ENCODE measurements at regions not wholly inside any gene's neighbourhood (a gene's known extent, or its start where the extent isn't known, plus 50 kb on each side); places are given as distances from the start of the nearest gene placed in this dataset.

DNA sequence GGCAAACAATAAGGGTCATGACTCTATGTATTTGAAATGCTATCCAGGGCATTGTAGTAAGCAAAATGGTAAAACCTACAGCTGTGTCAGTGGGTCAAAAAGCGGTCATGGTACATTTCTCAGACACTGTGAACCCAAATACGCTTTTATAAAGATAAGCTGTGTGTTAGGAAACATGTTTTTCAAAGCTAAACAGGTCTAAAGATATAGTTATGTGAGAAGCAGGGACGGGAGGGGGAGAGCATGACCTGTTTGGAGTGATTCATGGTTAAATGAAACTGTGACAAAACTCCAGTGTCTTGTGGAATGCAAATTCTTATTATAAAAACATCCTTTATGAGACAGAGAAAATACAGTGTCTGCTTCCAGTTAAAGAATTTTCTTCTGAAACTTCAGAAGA is 205.4 kb upstream of the BMP2 start:
- DNase-seq, result no peak

DNA sequence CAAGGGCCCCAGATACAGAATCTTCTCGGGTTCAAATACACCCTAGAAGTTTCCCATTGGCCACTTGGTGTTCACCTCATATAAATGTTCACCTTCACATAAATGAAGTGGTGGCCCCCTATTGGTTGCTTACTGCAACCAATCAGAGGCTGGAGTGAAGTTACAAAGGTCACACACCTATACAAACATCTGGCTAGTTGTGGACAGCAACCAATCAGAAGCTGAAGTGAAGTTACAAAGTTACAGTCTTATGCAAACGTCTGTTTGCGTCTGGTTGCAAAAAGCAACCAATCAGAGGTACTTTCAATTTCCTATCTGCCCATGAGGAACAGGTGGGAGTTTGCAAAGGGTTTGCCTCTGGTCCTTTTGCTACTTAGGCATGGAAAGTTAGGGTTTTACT is 206.5 kb upstream of the BMP2 start:
- DNase-seq, result no peak

GRCh38 chr20:6559791-6560190 is 207.7 kb upstream of the BMP2 start:
- no peak for DNase-seq

GRCh38 chr20:6558341-6558740 is 209.1 kb upstream of the BMP2 start:
- DNase-seq, result no peak

GRCh38 chr20:6533761-6534479 is 233.6 kb upstream of the BMP2 start:
- peak; percentile 76 to 83 for DNase-seq

DNA sequence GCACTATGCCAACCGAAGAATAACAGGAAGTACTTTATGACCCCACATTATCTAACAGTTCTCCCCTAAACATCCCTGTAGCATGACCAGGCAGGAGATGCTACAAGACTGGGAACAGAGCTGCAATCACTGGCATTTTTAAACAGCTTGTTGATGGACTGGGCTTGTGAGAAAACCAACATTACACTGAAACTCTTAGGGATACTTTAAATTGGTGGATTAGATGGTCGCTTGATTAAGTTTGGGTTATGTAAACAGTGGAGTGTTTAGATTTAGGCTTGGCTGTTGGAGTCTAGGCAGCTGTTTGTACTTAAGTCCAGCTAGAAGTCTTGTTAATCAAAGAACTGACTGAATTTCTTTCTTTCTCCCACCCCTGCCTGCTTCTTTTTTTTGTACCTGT is 234.1 kb upstream of the BMP2 start:
- DNase-seq, result no peak

GRCh38 chr20:6530779-6531315 is 236.6 kb upstream of the BMP2 start:
- no peak for DNase-seq

DNA sequence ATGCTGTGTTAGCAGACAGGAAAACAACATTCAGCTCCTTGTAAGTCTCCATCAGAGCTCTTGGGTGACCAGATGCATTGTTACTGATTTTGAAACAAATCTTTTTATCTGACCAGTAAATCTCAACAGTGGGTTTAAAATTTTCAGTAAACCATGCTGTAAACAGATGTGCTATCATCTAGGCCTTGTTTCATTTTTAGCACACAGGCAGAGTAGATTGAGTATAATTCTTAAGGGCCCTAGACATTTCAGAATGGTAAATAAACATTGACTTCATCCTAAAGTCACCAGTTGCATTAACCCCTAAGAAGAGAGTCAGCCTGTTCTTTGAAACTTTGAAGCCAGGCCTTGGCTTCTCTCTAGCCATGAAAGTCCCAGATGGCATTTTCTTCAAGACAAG is 237.2 kb upstream of the BMP2 start:
- DNase-seq, result no peak

DNA sequence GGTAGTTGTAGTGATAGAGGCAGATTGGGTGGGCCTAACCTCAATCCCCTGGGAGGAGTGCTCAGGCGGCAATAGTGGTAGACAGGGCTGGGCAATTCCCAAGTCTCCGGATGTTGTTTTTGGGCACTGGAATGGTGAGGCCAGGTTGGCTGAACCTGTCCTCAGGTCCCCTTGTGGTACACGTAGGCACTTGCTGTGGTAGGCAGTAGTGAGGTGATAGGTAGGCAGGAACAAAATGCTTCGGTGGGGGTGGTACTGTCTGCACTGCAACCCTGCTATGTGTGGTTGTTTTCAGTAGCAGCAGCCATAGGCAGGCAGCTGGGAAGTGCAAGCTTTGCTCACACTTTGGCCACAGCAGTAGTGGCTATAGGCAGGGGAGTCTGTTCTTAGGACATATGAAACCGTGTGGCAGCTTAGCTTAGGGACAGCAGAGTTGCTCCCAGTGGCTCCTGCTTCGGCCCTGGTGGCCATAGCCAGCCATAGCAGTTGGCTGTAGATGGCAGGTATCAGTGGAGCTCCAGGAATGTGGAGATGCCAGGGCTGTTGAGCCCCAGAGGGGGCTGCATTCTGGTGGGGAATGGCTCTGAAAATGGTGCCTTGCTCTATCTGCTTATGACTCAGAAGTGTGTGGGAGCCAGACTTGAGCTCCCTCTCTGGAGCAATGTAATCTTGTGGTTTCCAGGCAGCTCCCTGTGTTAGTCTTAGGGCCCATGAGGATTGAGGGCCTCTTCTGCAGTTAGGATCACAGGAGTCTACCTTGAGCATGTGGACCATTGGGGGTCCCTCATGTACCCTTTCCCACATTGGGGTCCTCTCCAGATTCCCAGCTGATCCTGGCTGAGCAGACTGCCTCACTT is 241.8 kb upstream of the BMP2 start:
- DNase-seq, result no peak

- DNase-seq, result no peak
Observed at GRCh38 chr20:6524305-6524704, 243.2 kb upstream of the BMP2 start.

DNA sequence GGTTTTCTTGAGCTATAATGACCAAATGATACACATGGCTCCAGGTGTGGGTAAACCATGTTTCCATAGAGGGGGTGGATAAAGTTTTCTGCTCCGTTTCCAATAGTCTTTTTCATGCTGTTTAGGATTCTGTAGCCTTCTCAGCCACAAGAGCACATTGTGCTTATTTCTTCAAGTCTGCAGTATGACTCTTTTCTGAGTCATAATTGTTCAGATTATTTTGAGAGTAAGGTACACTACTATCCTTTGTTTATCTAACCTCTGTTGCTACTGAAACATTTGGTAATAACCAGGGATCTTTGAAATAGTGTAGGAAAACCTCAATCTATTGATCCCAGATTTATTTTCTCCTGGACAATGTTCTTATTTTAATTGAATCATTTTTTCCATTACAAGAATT is 247.9 kb upstream of the BMP2 start:
- no peak for DNase-seq

- no peak for DNase-seq
Observed at GRCh38 chr20:6515261-6515660, 252.2 kb upstream of the BMP2 start.

GRCh38 chr20:6513599-6513998 is 253.9 kb upstream of the BMP2 start:
- no peak for DNase-seq

GRCh38 chr20:6509374-6509773 is 258.1 kb upstream of the BMP2 start:
- DNase-seq, result no peak

DNA sequence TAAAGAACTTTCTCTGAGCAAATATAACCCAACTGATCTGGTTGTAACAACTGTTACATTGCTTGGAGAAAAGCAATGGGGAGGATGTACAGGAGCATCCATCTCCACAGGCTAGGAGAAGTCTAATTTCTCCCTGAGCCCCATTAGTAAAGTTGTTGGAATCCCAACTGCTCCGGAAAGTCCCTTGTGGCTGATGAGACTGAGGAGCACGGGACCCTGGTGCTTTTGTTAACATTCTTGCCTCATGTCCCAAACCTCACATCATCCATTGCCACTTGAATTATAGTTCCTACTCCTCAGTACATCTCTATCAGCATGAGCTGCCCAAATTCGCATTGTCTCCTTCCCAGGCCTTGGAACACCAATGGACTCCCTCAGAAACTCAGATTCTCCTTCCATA is 260.6 kb upstream of the BMP2 start:
- DNase-seq, result no peak

GRCh38 chr20:6504826-6505225 is 262.7 kb upstream of the BMP2 start:
- DNase-seq, result no peak

- DNase-seq, result no peak
Observed at GRCh38 chr20:6504179-6504578, 263.3 kb upstream of the BMP2 start.

DNA sequence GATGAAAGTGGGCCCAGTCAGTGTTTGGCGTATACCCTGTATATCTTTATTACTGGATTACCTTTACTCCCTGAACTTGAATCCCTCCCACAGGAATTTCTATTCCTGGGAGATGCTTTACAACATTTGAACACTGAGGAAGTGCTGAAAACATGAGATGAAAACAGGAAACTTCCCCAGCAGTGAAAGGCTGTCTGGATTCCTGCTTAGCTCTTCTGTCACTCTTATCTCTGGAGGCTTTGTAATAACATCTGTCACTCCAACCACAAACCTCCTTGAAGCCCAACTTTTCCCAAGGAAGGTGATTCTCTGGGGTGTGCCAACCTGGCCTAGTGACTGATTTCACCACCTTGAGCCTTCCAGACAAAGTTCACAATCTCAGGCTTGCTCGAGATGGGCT is 264.5 kb upstream of the BMP2 start:
- DNase-seq, result no peak

- no peak for DNase-seq
Observed at GRCh38 chr20:6502219-6502618, 265.3 kb upstream of the BMP2 start.

GRCh38 chr20:6501061-6501460 is 266.4 kb upstream of the BMP2 start:
- DNase-seq, result no peak

- DNase-seq, result no peak
Observed at GRCh38 chr20:6499566-6499965, 267.9 kb upstream of the BMP2 start.

GRCh38 chr20:6496874-6497273 is 270.6 kb upstream of the BMP2 start:
- no peak for DNase-seq

GRCh38 chr20:6495907-6496306 is 271.6 kb upstream of the BMP2 start:
- DNase-seq, result no peak
